ENCODE measurements at regions not wholly inside any gene's neighbourhood (a gene's known extent, or its start where the extent isn't known, plus 50 kb on each side); places are given as distances from the start of the nearest gene placed in this dataset.

- no peak for TF ChIP-seq CTCF (IDR thresholded peaks at IDR 0.05; ENCODE audit: poor library complexity, severe bottlenecking)
- no peak for TF ChIP-seq POLR2AphosphoS5 (IDR thresholded peaks at IDR 0.05)
Measured at GRCh38 chr2:236942554-236942953, 143.1 kb upstream of the COPS8 start.

Data from neural cell (in vitro differentiated cells).